Hepatic stellate cell (primary cell): ENCODE measurements at regions not wholly inside any gene's neighbourhood (a gene's known extent, or its start where the extent isn't known, plus 50 kb on each side); places are given as distances from the start of the nearest gene placed in this dataset.
"Not testable (repeated sequence)": the region's sequence is repeated elsewhere in the genome, so short reads cannot be mapped to it uniquely, and the experiment has no call there.

Experiments
- DNase-seq: peaks from one replicate; pipeline ENCODE4 v3.0.0; 2011; ENCODE audit warnings: low spot score

DNA sequence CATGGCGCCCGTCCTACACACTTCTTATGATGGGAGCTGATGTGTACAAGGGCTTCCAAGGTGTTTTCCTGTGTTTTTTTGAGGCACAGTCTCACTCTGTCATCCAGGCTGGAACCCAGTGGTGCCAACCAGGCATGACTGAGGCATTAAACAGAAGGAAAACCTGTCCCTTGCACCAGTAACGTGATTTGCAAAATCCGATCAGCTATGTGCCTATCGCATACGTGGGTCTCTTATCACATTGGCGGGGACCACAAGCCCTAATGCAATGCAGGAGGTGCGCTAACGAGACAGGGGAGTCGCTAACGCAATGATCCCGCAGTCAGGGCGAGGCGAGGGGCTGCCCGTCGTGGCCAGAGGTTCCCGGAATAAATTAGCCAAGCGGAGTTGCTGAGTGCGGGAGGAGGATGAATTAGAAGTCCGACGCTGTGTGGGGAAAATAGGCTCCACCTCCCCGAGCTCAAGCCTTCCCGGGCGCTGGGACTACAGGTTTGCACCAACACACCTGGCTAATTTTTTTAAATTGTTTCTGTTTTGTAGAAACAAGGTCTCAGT, 162.7 kb downstream of the SHOX start:
- DNase-seq, result no peak

DNA sequence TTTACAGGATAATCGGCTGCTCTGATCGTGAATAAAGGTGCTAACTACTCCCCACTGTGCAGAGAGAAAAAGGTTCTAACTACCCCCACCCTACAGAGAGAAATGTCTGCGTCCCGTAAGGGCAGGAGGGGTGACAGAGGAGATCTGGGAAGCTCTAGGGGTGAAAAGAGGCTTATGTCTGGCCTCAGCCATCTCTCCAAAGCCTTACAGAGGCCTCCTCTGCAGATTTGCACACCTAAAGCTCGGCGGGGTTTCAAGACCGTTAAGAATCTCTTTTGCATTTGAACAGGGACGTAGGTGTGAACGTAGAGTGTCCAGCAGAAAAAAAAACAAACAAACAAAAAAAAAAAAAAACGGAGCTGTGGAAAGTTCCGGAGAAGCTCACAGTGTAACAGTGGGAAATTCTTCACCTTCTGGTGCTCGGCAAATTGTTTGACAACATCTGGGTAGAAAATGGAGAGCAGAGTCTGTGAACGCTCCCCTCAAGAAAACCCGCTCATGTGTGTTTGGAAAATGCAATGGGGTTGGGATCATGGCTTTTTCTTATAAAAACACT, 161.0 kb downstream of the SHOX start:
- no peak for DNase-seq

DNA sequence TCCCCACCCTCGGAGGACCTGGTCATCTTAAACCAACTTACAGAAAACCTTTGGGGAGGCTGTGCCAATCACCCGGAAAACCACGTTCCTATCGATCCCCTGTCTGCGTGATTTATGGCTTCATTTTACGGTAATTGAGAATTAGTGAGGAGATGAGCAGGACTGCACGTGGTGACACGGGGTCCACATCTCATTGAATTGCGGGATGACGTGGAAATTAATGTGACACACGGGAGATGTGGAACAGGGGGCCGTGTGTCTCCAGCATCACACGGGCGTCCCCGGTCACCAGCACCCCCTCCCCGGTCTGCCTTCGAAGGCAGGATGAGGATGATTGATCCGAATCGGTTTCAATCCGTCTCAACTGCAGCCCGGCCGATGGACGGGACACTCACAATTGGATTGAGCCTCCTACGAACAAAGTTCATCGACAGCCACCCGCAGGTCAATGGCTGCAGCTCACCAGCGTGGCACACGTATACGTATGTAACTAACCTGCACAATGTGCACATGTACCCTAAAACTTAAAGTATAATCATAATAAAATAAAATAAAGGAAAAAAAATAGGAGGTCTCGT, 160.3 kb downstream of the SHOX start:
- DNase-seq, result no peak

DNA sequence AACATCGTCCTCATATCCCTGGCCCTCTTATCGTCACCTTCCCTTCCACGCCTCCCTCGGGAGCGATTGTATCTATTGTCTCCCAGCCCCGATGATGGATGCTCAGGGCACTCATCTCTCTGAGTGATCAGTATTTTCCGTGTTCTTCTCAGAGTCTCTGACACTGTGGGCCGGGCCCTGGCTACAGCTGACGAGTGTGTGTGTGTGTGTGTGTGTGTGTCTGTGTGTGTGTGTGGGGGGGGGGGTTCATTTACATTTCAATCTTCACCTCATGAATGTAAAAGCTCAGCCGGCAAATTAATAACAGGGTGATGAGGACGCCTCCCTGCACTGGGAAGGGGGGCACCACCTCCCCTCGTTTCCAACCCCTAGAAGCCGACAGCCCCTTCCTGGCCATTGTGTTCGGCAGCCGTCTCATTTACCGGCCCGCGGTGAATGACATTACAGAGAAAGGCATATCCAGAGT, 159.5 kb downstream of the SHOX start:
- no peak for DNase-seq

DNA sequence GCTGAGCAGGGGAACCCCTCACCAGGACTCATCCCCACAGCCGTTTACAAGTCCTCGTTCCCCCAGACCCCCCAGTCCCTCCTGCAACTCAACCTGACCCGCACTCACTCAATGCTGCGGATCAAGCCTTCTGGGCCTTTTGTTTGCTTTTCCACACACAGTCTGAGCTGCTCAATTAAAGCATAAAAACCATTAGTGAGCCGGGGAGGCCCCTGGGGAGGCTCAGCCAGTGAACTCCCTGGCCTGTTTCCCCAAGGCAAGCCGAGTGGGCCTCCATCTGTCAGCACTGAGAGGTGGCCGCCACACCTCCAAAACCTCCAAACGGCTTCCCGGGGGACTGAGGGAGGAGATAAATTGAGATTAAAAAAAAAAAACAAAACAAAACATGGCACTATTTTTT, 158.5 kb downstream of the SHOX start:
- no peak for DNase-seq

DNA sequence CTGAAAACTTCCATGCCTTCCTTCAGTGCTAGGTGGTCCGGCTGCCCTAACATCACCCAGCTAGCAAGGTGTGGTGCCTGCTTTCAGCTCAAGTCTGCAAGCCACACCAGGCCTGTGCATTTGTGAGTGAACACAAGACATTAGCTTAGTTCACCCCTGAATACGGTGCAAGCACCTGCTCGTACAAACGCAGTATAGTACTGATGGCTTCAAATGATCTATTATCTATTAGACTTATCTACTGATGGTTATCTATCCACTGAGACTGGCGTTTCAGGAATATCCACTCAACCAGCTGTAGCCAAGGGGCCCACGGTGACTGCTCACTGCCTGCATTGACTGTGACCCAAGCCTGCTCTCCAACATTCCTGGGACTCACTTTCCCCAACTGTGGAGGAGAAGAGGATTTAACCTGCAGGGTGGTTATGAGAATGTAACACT, 155.9 kb downstream of the SHOX start:
- DNase-seq, result no peak

DNA sequence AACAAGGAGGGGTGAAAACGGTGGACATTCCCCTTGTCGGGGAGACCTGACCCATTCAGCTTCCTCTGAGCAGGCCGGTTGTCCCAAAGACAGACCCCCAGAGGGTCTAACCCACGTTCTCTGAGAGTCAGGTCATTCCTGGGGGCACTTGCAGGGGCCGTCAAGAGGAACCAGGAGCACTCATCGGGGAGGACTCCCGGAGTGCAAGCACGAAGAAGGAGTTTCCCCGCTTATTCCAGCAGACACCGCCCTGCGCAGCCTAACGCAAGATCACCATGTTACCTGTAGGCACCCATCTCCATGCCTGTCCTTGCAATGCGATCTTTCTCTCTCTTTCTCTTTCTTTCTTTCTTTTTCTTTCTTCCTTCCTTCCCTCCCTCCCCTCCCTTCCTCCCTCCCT, 154.2 kb downstream of the SHOX start:
- DNase-seq, result no peak

DNA sequence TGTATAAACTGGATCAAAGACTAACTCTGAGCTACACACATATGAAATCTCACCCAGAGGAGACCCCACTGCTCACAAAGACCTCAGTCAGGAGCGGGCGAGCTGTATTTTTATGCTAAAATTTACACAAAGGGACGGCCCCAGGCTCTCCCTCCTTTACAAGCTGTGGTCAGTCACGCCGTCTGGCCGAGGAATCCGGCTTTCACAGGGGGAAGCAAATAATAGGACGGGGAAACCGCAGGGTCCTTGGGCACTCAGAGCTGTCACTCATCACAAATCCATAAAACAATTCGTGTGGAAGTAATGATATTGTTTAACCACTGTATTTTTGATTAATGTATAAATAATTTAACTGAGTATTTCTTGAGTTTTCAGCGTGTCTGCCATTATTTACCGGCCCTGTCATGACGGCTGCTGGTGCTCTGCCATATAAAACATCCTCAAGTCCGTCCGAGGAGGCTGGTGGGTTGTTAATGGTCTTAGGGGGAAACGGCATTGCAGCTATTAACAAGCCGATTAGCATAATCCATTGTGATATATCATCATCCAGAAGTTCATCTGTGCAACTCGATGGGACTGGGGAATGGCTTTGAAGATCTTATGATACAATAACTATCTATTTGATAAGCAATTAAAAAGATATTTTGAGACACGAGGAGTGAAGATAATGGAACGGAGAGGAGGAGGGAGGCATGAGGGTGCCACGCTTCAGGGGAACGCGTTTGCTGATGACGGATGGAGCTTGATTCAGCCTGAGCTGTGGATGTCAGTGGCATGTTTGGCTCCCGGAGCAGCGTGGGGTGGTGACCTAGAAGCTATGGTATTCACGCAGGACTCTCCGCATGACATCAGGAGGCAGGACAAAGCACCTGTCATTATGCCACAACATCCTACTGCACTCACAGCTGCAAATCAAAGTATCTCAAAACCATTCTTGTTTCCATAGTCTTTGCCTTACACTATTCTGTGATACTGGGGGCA, 150.9 kb downstream of the SHOX start:
- no peak for DNase-seq

DNA sequence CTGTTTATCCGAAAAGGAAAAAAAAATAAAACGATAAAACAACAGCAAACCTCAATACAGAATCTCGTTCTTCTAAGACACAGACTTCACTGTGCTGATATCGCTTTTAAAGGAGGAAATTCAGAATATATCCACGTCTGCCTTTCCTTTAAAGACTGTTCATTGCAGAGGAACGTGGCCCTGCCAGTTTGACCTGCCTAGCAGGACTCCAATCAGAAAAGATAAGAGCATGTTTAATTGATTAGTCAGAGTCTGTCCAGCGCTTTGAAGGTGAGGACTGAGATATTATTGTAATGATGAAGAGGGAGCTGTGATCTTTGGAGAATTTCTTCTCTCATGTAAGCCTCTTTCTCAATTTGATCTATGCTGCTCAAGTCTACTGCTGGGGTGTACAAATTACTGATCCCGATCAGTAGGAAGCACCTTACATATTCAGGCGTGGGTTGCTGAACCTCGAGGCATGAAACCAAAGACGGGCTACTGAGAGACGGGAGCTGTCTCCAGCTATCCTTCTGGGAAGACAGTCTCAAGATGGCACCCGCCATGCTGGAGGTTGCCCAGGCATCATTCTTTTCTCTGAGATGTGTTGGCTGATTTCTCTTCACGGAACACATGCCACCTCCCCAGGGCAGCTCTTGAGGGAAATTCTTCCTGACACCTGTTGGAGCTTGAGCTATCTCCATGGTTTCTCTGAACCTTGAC, 146.1 kb downstream of the SHOX start:
- no peak for DNase-seq

DNA sequence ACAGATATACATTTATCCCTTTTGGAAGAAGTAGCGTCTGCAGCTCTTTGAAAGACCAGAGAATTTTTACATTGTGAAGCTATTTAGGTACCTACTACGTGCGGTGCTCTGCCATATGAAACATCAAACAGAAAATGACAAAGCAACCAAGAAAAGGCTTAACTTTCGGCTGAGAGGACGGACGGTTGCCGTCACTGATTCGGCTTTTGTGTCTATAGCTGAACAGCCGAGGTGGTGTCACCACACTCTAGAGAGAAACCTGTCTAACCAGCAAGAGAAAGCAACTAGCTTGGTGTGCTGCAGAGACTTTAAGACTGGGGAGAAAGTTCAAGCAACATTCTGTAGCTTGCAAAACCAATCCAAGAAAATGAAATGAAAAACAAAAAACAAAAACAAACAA, 145.5 kb downstream of the SHOX start:
- no peak for DNase-seq

DNA sequence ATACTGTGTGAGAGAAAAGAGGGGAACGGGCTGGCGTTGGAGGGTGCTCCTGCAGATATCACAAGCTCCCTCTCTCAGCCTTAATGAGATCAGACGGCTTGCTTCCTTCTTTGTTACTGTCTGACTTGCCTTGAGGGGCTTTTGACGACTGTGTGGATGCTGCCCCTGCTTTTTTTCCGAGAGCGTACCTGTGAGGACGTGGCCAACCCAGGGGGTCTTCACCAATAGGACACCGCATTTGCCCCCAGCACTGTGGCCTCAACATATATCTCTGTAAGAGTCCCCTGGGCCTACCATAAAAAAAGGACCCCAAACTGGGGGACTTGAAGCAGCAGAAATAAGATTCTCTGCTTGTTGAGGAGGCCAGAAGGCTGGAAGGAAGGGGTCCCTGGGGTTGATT, 143.9 kb downstream of the SHOX start:
- no peak for DNase-seq

DNA sequence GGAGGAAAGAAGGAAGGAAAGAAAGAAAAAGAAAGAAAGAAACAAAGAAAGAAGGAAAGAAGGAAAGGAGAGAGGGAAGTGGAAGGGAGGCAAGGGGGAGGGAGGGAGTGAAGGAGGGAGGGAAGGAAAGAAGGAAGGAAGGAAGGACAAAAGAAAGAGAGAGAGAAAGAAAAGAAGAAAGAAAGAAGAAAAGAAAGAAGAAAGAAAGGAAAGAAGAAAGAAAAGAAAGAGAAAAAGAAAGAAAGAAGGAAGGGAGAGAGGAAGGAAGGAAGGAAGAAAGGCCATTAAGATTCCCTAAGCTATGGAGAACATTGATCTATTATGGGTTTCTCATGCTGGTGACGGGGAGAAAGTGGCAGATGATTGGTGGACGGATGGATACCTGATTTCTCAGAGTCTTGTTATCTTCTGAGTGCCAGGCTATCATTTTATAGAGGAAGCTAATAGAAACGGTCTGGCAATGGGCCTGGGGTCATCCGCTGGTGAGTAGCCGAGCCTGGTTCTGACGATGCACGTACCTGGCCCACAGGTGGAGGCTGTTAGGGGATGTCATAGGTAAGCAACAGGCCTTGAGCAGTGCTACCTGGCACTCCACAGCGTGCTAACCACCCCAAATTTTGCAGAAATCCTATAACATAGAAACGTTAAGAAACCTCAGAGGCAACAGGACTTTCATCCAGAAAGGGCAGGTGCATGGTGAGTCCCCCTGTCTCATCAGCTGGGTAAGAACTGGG, 142.9 kb downstream of the SHOX start:
- DNase-seq, result no peak

DNA sequence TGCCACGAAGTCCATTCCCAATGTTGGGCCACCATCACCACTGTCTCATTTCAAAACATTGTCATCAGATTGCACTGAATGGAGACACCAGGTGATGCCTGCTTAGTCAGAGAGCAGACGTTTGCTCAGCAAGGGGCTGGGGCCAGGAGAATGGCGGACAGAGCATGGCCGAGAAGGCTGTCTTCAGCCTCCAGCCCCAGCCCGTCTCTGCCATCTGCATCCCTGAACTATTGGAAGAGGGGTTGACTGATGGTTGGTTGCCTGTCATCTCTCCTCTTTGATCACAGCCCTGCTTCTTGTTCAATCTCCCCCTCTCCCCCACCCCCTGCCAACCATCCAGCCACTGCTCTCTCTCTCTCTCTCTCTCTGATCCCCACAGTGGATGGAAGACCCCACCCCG, 140.9 kb downstream of the SHOX start:
- DNase-seq, result no peak

DNA sequence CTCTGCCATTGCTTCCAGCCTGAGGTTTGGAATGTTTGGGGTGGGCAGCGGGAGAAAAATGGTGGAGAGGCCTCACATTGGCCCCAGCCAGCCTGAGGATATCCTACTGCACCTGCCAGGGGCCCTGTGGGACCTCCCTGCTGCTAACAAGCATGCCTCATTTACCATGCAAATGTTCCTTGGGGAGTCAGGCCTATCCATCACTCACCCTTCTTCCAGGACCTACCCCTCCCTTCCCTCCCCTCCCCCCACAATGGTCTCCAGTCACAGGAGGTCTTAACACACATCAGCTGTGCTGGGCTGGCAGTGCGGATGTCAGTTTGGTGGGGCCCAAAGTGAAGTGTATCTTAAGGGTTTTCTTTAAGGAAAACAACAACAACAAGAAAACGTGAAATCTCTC, 139.2 kb downstream of the SHOX start:
- DNase-seq, result no peak

DNA sequence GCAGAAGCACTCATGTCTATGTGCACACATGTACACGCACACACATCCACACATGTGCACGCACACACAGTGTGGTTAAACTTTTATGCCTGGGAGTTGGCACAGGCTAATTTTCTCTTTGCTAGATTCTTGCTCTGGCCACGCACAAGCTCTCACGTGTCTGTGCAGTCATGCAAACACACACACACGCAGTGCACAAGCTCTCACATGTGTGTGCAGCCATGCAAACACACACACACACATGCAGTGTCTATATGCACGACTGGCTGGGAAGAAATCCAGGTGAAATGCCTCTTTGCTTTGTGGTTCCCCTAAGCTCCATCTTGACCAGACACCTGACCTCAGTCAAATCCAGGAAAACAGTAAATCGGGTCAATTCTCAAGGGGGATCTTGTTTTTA, 138.0 kb downstream of the SHOX start:
- DNase-seq, result no peak

DNA sequence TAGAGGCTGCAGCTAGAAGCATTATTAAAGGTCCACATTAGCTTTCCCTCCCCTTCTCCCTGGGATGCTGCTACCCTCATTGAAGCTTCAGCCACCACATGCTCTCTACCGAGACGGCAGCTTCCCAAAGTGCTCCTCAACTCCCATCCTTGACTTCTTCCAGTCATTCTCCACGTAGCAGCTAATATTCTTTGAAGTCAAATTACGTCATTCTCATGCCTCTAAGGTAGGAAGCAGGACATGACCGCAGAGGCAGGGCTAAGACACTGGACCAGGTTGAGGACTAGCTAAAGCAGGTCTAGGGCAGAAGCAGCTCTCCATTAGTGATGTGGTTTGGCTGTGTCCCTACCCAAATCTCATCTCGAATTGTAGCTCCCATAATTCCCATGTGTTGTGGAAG, 128.3 kb downstream of the SHOX start:
- DNase-seq, result no peak

DNA sequence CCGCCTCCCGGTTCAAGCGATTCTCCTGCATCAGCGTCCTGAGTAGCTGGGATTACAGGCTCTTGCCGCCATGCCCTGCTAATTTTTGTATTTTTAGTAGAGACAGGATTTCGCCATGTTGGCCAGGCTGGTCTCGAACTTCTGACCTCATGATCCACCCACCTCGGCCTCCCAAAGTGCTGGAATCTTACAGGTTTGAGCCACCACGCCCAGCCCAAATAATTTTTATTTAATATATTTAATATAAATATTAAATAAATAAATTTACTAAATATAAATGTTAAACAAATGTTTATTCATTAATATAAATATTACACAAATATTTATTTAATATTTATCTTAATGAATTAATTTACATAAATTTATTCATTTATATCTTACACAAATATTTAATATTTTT, 120.2 kb downstream of the SHOX start:
- no peak for DNase-seq

DNA sequence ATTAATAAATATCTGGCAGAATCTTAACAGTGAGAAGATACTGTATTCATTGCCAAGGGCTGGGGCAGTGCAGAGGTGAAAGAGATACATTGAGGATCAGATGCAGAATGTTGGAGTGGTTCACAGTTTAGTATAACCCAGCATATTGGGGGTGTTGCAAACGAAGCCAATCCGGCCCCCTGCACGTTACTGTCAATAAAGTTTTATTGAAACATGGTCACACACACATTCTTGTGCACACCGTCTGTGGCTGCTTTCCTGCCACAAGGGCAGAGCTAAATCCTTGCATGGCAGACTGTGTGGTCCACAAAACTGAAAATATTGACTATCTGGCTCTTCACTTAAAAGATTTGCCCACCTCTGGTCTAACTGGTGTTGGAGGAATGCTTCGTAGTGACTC, 119.7 kb downstream of the SHOX start:
- no peak for DNase-seq

DNA sequence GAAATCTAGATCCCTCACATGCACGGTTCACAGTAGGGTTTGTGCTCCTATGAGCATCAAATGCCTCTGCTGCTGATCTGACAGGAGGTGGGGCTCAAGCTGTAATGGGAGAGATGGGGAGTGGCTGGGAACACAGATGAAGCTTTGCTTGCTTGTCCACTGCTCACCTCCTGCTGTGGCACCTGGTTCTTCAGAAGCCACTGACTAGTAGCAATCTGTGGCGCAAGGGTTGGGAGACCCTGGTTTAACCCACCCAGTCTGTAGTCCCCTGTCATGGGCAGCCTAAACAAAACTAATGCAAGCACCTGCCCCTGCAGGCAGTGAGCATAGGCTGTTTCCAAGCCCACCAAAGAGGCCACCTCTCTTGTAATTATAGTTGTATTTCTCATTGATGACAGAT, 116.6 kb downstream of the SHOX start:
- no peak for DNase-seq

DNA sequence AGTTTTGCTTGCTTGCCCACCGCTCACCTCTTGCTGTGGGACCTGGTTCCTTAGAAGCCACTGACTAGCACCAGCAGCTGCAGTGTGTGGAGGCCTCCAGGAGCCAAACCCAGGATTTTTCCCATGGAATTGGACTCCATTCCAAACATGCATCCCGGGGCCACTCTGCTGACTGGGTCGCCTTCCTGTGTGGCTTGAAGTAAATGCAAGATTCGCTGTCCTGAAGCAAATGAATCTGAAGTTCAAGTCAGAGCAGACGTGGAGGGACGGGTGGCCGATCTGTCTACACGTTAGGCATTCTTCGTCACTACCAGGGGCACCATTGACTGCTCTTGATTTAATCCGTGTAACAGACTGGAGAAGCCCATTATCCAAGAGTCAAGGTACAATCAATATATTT, 109.0 kb downstream of the SHOX start:
- no peak for DNase-seq

DNA sequence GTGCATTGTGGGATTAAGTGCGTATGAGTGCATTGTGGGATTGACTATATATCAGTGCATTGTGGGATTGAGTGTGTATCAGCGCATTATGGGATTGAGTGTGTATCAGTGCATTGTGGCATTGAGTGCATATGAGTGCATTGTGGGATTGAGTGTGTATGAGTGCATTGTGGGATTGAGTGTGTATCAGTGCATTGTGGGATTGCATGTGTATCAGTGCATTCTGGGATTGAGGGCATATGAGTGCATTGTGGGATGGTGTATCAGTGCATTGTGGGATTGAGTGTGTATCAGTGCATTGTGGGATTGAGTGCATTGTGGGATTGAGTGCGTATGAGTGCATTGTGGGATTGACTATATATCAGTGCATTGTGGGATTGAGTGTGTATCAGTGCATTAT, 106.4 kb downstream of the SHOX start:
- not testable (repeated sequence) for DNase-seq

DNA sequence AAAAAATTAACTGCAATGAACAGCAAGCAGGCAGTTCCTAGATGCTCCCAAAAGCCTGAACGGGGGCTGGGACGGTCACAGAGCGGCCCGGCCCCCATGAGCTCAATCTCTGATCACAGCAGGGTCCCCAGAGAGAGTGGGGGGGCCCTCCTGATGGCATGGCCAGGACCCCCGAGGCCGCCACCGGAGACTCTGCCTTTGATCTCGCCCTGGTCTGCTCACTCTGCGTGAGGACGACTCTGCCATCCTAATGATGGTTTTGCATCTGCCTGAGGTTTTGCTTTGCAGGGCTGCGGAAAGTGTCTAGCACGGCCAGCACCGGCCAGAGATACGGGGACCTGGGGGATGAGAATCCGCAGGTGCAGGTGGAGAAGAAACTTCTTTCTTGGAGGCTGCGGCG, 103.8 kb downstream of the SHOX start:
- no peak for DNase-seq
